NCI-H1694 (cell line): ENCODE measurements at regions not wholly inside any gene's neighbourhood (a gene's known extent, or its start where the extent isn't known, plus 50 kb on each side); places are given as distances from the start of the nearest gene placed in this dataset.

Source experiments
- DNase-seq: peaks from one replicate; lab custom pipeline; 2025; lab: John Stamatoyannopoulos, UW

DNA sequence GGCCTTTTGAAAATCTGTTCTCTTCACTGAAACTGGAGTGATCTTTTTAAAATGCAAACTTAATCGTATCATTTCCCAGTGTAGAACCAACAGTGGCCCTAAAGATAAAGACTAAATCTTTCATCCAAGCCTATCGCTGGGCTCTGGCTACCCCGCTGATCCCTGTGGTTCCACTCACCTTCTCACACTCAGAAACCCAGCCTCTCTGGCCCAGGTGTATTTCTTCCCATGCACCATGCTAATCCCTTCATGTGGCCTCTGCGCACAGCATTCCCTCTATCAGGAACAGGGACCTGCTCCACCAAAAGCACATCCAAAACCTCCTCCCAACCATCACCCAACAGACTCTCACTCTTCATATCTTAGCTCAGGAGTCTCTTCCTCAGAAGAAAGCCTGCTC is 214.1 kb upstream of the DAPK1 start:
- no peak for DNase-seq

DNA sequence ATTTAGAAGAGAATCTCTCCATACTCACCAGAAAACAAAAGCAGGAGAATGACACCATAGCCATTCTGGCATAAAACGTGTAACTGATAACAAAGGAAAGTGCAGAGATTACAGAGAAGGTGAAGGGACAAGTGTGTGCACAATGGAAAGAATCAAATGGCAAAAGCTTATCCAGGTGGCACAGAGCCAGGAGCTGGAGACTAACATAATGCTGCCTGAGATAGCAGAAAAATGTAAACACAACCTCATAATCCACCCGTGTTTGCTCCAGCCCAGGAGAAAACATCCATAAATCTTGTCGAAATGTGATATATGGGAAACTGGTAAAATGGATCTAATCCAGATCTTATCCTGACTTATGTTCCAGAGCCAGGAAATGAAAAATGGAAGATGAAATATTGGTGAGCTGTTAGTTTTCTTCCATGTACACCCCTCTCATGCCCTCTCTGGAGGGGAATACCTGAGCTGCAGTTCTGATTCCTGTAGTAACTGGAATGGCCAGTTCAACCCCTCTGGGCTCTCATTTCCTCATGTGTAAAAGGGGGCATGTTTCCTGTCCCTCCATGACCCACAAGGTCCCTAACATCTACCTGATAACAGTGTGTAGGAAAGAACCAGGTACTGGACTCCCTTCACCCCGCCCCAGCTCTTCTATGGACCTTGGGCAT is 212.3 kb upstream of the DAPK1 start:
- DNase-seq: no peak

DNA sequence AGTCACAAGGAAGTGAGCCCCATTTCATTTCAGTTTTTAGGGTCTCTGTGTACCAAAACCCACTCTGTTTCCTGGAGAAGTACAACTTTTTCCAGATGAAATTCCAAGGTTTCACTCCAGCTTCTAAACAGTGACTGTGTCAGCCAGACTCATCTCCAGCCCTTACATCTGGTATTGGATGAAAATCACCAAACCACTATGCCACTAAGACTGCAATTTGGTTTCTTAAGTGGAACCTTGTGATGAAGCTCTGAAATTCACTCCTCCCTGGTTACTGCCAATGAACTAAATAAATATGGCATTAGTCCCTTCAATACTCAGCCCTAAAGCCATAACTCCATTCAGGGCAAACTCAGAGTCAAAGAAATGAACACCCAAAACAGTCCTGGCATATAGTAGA is 211.2 kb upstream of the DAPK1 start:
- no peak for DNase-seq

DNA sequence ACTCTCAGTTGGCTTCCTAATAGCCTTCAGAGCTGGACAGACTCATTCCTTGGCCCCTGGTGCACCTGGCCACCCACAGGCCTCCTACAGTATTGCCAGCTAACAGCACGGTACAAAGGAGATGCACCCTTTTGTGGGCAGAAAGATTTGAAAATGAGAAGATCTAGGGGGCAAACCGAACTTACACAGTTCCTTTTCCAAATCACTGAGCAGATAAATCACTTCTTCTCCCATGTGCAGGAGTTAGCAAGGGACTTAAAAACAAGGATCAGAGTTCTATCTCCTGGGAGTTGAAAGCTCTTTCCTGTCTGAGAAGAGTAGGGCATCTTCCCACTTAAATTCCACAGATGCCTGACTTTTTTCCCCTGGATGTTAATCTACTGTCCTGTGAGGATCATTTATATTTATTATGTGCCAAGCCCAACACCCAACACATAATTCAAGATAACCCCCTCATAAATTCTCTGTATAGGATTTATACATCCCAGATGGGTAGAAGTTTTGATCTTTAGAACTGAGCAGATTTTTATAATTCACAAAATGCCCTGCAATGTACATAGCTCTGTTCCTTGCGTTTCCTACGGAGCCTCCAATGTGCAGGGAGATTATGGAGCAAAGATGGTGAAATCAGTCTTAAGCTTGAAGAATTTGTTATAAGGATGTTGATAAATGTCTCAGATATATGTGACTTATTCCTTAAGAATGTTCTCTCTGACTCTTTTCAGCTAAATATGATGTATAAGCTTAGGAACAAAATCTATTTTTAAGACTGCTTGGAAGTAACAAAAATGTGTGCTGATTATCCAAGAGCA is 207.2 kb upstream of the DAPK1 start:
- DNase-seq: no peak

DNA sequence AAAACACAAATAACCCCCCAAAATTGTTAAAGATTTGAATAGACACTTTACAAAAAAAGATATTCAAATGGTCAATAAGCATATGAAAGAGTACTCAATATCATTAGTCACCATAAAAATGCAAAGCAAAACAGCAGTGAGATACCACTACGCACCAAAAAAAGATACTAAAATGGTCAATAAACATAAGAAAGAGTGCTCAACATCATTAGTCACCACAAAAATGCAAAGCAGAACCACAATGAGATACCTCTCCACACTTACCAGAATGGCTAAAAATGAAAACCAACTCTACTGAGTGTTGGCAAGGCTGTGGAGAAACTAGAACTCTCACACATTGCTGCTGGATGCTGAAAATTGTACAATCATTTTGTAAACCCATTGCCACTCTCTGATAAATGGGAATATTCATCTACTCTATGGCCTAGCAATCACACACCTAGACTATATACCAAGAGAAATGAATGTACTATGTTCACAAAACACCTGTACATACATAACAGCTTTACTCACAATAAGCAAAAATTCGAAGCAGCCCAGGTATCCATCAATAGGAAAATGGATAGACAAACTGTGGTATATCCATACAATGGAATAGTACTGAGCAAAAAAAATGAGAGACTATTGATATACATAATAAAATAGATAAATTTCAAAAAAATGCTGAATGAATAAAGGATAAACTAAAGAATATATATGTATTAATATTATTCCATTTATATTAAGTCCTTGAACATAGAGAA is 205.0 kb upstream of the DAPK1 start:
- no peak for DNase-seq

DNA sequence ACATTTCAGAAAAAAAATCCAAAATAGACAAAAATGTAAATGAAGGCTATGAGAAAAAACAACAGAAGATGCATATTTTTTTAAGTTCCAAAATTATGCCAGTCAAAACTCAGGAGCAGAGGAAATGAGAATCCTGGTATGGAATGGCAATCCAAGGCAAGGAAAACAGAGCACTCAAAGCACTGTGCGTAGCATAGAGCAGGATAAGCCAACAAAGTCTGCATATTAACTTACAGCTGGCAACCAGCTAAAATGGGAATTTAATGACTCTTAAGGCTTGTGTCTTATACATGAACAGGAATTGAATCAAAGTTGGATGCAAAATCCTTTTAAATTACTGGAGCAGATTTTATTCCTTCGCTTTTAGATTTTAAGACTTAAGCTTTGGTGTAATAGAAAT is 203.5 kb upstream of the DAPK1 start:
- no peak for DNase-seq

DNA sequence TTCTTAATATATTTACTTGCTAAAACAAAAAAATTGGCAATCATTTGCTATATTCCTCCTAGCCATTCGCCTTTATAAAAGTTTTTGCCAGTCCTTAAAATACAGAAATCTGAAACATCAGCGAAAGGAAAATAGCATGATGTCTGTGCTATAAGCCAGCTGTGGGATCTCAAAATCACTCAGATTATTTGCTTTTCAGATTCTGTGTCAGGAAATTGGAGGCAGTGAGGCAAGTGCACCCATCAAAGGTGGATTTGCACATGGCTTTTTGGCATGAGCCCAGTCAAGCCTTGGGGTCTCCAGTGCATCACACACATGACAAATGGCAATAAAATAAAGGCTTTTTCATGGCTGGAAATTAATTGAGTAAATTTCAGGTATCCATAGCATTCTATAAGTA is 196.8 kb upstream of the DAPK1 start:
- DNase-seq: no peak

DNA sequence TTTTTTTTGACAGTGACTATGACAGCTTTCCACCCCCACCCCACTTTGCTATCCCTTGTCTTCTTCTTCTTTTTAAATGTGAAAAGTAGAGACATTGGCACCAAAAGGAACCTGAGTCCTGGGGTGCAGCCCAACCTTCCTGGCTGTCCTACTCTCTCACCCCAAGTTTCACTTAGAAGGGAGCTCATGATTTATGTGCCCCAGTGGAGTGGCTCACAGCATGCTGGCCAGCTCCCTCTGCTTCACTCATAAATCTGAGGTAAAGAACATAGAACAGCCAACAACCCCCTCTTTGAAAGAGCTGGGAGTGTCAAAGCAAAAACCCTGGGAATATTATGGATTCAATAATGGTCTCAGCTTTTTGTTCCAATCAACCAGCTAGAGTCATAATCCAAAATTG is 196.3 kb upstream of the DAPK1 start:
- no peak for DNase-seq

DNA sequence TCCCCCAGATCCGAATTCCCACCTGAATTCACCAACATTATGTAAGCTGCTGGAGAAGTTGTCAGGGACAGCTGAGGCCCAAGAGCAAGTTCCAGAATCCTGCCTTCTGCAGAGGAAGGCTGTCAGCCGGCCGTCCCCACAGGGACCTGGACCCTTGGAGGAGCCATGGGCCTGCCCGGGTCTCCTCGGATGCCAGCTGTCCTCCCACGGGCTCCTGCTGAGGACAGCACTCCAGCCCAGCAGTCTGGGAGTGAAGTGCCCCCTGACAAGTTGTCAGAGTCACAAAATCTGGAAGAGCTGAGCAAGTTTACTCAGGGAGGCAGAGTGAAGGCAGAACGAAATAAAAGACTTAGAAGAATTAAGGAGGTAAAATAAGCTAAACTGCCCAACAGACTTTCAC is 192.5 kb upstream of the DAPK1 start:
- no peak for DNase-seq

DNA sequence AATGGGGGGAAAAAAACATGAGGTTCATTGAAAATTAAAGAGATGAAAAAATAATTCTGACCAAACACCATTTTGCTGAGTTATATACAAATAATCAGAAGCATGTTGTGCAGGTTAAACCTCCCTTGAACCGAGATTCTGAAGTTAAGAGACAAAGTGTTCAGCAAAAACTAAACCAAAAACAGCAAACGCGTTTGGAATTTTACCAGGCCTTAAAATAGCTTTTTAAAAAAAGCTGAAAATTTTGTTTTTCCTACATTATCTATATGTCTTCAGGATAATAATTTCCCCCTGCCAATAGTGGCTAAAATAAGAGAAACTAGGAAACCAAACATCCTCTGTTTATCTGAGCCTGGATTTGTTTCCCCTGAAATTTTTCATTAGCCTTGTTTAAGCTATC is 191.7 kb upstream of the DAPK1 start:
- no peak for DNase-seq

DNA sequence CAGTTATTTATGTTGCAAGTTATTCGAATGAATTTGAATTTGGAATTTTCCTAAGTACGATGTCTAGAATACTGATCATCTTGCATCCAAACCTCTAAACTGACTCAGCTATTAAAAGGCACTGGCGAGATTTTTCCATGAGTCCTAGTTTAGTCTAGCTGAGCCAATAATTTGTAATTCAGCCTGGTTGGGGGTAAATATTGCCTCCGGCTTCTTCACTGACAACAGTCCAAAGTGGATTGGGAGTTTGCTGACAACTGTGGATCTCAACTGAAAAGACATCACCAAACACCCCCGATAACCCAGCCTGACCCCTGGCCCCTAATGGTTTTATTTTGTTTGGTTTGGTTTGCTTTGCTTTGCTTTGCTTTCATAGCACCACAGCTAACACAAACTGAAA is 189.8 kb upstream of the DAPK1 start:
- DNase-seq: no peak

DNA sequence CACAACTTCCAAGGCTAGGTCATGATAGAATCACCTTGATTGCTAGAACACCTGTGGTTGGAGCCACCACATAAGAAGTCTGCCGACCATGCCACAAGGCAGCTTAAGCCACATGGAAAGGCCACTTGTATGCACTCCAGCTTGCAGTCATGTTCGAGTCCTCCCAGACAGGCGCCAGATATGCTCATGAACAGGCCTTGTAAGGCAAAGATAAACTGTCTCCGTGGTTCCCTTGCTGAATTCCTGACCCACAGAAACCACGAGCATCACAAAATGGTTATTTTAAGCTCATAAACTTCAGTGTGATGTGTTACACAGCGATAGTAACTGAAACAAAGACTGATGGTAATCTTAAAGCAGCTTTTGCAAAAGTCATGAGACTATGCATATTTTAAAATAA is 188.4 kb upstream of the DAPK1 start:
- no peak for DNase-seq

DNA sequence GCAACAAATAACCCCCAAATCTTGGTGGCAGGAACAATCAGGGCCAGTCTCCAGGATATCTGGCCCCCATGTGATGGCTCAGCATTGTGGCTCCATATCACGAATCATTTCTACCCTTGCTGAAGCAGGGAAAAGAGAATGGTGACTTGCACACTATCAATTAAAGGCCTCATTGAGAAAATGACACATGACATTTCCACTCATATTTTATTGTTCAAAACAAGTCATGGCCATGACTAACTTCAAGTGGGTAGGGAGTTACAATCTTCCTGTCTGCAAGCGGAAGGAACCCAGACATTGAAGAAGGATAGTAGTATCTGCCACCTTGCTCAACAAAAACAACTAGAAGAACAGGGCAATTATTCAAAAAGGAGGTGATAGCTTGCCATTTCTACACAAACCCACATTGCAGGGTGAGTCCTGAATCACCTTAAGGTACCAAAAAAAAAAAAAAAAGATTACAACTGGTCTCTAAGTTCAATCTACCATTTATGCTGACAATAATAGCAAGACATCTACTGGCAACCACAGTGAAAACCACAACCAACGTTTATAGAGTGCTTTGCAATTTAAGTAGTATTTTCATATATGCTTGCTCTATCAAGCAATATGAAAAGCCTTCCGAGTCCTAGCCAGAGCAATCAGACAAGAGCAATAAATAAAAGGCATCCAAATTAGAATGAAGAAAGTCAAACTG is 186.7 kb upstream of the DAPK1 start:
- DNase-seq: no peak

DNA sequence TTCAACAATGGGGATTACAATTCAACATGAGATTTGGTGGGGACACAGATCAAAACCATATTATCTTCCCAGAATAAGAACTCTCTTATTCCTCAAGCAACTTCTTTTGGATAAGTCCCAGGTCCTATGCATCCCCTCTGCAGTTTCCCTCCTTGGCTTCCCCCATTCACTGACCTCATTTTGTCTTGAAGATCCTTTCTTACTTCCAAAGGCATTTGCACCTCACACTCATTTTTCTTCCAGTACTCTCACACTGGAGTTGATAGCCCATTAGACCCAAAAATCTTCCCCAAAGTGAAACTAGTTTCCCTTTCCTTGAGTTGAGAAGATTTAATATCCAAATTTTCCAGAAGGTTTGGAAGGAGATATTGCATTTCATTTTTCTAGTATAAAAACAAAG is 178.0 kb upstream of the DAPK1 start:
- DNase-seq: no peak

DNA sequence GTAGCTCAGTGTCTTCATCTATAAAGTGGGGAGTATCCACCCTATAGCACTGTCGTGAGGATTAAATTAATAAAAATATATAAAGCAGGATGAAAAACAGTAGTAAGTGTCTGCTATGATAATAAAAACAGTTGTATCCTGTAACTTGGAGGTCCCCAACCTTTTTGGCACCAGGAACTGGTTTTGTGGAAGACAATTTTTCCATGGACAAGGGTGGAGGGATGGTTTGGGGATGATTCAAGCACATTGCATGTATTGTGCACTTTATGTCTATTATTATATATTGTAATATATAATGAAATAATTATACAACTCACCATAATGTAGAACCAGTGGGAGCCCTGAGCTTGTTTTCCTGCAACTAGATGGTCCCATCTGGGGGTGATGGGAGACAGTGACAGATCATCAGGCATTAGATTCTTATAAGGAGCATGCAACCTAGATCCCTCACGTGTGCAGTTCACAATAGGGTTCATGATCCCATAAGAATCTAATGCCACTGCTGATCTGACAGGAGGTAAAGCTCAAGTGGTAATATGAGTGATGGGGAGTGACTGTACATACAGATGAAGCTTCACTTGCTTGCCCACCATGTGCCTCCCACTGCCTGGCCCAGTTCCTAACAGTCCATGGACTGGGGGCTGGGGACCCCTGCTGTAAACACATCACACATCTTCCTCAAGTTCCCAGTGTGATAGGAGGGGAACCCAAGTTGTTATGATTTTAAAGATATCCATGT is 177.4 kb upstream of the DAPK1 start:
- no peak for DNase-seq

DNA sequence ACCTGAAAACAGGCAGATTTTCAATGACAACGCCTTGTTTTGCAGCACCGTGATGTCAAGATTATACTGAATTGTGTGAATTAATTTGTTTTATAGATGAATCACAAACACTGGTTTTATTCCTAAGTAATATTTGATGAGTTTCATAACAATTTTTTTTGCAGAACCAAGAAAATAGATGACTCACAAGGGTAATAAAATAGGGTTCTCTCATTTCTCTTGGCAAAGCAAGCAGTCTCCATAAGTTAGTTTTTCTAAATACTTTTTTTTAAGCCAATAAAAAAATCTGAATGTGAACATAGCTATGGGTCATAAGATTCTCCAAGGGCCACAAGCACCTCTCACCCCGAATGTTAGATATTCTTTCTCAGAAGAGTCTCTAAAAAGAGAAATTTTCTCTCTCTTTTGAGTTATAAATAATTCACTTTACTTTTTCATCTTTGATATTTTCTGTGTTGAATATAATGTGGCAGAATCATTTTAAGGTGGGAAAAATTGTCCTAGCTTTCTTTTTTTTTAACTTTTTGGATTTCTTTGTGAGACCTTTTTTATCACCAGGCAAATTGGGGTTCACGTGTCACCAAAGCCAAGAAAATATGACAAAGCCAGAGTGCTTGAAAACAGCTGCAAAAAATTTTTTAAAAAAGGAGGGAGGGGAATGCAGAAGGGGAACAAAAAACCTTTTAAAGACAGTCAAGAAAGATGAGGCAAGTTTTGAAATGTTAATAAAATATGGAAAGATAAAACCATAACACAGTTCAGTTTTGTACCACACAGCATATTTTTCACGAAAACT is 174.6 kb upstream of the DAPK1 start:
- DNase-seq: no peak

DNA sequence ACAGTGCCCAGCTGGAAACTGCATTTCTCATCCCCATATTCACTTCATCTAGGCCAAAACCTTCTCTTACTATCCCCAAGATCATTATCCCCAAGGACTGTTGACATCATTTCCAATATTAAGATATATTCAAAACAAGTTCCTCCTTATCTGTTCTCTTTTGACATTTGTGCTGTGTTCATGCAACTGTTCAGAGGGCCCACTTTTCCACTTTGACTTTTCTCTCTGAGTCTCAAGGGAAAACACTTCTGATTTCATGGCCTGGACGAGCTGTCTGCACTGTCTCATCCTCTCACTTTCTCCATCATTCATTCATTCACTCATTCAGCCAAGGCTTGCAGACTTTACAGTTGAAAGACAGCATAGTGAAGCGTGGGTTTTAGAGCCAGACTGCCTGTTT is 173.7 kb upstream of the DAPK1 start:
- DNase-seq: no peak

DNA sequence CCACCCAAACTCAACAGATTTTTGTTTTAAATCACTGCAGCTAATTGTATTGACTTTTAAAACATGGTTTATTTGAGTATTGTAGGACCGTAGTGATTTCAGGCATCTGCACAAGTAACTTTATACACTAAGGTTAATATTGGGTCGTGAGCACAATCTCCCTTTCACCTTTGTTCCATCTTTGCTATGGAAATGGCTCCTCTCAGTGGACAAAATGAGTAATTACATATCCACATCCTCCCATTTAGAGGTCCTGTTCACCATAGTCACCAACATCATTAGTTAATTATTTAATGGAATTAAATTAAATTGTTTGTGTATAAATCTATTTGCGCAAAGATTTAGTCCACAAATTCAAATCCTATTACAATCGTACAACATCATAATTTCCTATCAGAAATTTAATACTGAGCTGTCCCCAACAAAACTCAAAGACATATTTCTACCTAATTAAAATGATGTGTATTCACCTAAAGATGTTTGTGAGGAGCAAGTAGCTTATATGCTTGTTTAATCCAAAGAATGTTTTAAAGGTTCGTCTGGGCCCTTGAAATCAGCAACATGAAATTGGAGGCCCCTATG is 173.0 kb upstream of the DAPK1 start:
- peak; percentile 8 for DNase-seq

DNA sequence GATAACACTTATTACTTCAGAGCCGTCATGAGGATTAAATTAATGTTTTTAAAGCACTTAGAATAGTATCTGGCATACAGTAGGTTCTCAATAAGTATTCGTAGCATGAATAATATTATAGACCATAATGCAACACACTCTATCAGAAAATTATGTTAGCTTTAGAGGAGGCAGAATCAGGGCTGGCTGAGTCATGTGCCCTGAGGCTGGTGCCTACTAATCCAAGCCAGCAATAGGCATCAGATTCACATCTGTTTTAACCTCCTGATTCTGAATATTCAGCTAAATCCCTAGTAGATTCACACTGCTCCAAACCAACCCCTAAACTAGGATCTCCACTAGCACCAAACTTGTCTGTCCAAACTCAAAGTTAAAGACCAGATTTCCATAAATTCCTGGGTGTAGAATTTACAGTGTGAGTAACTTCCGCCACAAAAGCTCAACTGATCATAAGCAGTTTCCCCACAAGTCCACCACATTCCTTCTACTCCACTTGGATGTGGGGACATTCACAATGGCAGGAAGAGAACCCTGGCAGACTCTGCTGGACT is 170.0 kb upstream of the DAPK1 start:
- no peak for DNase-seq

DNA sequence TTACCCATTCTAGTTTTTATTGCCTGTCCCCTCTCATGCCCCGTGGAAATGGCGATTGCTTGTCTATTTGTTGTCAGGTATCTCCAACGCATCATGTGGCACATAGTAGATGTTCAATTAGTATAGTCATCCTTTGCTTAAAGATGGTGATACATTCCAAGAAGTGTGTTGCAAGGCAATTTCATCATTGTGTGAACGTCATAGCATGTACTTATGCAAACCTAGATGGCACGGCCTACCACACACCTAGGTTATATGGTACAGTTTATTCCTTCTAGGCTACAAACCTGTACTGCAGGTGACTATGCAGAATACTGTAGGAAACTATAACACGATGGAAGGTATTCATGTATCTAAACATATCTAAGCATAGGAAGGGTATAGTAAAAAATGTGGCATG is 163.9 kb upstream of the DAPK1 start:
- DNase-seq: no peak
